GM18519 (cell line): ENCODE measurements at regions not wholly inside any gene's neighbourhood (a gene's known extent, or its start where the extent isn't known, plus 50 kb on each side); places are given as distances from the start of the nearest gene placed in this dataset.

Source experiments
- ATAC-seq: cut with Tn5 transposase; IDR thresholded peaks from one replicate; pipeline ENCODE4 v1.9.1; 2021; ENCODE audit warnings: mild to moderate bottlenecking, moderate library complexity; ENCODE audit not compliant: unreplicated experiment, low FRiP score

DNA sequence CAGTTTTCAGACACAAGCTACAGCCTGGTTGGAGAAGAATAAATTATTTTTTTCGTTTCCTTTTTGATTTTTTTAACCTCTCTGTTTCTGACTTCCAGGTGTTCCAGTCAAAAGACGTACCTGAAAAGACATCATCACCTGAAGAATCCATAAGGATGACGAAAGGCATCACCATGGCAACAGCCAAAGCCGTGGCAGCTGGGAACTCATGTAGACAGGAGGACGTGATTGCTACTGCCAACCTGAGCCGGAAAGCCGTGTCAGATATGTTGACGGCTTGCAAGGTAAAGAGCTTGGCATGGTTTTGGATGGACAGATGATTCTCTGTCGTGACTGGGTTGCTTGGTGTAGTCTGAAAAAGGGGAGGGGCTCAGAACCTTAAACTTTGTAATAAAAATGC is 237.0 kb upstream of the TPM1 start:
- no peak for ATAC-seq

DNA sequence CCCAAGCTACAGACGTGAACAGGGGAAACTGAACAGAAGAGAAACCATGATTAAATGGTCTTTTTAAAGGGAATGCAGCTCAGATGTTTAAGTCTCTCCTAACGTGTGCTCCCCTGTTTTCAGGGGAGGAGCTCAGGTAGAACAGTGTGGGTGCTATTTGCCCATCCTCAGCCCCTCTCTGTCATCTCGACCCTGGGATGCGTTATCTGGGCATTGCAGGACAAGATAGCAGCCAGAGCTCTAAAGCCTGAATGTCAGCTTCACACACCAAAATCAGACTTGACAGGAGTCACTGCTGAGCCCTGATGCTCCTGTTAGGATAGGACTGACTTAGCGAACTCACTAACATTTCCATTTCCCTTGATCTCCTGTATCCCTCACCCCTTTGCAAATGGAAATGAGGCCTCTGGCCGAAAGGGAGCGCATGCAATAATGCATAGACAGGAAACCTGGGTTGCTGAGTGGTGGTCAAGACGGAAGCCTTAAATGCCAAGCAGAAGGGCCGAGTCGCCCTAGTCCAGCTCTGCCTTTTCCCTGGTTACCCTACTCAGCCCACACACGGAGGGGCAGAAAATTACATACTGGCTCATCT is 234.9 kb upstream of the TPM1 start:
- no peak for ATAC-seq

DNA sequence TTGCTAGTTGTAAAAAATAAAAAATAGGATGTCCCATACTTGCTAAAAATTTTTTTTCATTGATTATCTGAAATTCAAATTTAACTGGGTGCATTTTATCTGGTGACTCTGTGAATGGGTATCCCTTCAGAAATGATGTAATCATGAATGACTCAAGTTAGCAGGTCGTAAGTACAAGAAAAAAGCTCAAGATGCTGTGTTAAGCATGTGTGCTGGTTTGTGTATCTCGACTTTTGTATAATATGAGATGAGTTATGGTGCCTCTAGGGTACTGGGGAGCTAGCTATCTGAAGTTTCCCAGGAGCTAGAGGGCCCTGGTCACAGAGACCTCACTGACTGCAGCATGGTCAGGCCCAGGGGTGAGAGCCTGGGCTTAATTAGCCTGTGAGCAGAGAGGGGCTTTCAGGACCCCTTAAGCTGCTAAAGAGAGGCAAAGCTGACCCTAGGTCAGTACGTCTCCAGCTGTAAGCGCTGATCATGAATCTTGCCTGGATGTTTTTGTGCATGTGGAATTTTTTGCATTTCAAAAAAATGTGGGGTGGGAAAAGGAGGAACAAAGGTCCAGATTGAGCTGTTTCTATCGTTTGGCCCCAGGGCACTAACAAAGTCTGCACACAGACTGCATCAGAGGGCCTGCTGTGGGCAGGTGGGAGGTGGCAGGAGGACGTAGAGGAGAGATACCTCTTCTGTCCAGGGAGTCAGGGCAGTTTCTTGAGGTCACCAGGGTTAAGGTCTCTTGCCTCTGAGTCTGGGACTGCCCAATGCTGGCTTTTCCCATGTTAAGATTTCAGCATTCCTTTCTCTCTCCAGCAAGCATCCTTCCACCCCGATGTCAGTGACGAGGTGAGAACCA is 233.2 kb upstream of the TPM1 start:
- ATAC-seq: no peak

DNA sequence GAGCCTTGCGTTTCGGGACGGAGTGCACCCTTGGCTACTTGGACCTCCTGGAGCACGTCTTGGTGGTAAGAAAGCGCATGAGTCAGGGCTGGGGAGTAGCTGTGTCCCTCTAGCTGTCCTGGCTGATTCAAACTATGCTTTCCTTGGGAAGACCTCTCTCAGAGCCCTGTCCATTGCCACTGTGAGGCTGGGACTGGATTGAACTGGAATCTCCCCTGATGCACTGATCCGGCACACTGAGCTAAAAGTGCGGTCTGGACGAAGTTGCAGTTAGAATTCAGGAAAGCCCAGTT is 232.6 kb upstream of the TPM1 start:
- ATAC-seq: no peak

DNA sequence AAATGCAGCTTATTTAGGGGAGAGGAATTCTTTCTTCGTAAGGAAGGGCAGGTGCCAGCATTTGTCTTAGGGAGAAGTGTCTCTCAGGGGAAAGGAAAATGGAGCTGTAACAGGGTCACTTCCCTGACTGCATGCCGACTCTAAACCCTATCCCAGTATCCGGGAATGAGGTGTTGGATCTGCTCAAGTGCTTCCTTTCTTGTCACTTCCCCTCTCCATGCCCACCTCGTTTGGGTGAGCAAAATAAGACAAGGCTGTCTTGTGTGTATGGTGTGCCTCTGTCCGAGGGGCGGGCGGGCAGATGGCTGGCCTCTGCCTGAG is 230.1 kb upstream of the TPM1 start:
- ATAC-seq: no peak

DNA sequence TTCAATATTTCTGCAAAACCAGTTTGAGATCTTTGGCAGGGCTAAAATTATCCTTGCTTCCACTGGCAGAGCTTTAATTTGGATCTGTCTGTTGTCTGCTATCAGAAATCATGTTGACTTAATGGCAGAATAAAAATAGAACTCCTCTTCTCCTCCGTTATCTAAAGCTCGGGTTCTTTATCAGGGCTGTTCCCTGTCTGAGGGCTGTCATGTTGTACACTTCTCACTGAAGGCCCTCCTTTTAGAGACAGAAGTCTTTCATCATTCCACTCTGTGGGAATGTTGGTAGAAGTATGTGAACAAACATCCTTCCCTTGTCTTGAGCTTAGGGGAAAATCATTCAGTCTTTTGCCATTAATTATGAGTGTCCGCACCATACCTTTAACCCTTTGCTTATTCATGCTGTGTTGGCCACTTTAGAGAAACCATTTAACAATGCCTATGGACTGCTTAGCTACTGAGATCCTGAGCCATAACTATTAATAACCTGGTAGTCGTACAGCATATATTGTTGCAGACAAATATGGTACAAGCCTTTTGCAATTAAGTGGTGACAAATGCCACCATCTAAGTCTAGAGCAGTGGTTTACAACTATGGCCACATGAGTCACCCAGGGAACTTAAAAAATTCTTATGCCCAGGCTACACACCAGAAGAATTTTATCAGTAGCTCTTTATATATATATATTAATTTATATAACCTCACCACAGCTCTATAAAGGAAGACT is 226.0 kb upstream of the TPM1 start:
- no peak for ATAC-seq

- no peak for ATAC-seq
Observed at GRCh38 chr15:62818691-62819090, 223.9 kb upstream of the TPM1 start.

GRCh38 chr15:62821384-62822131 is 221.0 kb upstream of the TPM1 start:
- ATAC-seq: no peak

DNA sequence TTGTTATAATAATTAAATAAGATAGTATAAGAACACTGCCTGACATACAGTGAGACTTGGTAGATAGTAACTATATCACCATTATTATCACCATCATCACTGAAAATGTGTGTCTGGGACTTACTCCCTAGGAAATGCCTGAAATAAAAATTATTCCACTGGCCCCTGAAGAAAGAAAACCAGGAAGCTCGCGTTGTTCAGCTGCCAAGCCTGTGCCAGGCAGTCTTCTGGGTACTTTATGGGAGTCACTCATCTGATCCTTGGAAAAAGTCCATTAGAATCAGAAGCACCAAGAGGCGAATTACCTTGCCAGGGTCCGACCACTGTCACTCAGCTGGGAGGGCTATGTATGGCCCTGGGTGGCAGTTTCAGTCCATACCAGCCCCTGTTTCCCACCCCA is 220.3 kb upstream of the TPM1 start:
- no peak for ATAC-seq

- ATAC-seq: no peak
Observed at GRCh38 chr15:62823561-62823960, 219.0 kb upstream of the TPM1 start.

- no peak for ATAC-seq
Observed at GRCh38 chr15:62824111-62825015, 218.2 kb upstream of the TPM1 start.

DNA sequence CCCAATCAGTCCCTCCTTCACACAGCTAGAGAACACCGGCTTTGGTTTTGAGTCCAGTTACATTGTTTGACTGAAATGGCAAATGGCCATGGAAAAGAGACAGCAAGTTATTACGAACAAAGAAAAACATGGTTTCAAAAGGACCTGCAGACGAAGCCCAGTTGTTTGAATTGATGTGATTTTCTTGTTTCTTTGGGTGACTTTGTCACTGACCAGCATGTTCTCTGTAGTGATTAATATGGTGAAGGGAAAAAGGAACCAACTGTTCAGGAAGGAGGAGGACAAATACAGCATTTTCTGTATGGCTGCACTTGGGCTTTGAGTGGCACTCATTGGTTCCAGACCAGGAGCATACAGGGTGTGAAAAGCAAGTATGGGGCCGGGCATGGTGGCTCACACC is 217.4 kb upstream of the TPM1 start:
- no peak for ATAC-seq

GRCh38 chr15:62826561-62826960 is 216.0 kb upstream of the TPM1 start:
- ATAC-seq: no peak

GRCh38 chr15:62828364-62828763 is 214.2 kb upstream of the TPM1 start:
- no peak for ATAC-seq

DNA sequence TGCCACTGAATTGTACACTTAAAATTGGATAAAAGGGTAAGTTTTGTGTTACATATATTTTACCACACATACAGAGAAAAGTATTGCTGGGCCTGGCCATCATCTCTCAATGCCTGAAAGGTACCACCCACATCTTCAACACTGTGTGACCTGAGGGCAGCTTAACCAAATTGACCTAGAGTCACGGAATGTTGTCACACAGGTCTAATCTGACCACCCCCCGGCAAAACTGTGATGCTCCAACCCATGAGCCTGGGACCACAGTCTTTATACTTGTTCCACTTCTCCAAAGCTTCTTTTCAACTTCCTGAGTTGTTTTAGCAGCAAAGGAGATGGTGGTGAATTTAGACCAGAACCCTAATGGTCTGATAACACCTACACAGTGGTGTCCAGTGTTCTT is 210.3 kb upstream of the TPM1 start:
- no peak for ATAC-seq

DNA sequence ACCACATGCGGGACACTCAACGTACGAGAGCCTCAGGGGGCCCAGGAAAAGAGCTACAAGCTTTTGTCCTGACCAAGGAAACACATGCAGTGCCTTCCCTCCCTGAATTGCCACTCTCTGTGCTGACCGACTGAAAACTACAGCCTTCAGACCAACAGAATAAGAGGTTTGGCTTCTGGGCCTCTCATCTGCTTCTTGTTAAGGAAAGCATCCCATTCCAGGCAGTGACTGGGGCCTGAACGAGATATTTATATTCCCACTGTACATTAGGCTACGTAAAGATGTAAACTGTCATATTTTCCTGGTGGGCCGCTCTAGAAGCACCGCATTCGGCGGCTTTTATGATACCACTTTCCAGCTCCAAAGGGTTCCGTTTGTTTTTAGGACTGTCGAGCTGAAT is 208.9 kb upstream of the TPM1 start:
- no peak for ATAC-seq

DNA sequence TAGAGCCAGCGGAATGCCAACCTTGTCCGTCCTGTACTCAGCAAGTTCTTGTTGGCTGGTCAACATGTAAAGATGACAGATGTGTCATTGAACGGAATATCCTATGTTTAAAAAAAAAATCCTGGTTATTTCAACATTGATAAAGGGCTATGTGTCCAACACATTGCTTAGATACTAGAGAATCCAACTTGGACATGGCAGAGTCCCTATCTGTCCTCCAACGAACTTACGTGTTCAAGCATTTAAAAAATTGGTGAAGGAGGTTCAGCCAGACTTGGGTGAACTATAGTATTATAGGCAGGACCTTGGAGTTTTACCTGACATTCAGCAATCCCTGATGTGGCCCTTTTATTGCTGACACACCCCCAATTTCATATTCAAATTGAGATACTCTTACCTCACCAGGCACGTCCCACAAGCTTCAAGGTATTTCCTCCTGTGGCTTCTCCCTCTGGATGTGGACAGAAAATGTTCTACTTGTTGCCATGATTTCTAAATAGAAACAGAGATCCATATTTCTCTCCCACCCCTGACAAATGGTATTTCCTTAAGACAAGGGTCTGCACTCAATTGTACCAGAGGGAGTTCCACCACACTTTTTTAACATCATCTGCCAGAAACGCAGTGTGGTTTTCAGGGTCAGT is 207.7 kb upstream of the TPM1 start:
- ATAC-seq: no peak

DNA sequence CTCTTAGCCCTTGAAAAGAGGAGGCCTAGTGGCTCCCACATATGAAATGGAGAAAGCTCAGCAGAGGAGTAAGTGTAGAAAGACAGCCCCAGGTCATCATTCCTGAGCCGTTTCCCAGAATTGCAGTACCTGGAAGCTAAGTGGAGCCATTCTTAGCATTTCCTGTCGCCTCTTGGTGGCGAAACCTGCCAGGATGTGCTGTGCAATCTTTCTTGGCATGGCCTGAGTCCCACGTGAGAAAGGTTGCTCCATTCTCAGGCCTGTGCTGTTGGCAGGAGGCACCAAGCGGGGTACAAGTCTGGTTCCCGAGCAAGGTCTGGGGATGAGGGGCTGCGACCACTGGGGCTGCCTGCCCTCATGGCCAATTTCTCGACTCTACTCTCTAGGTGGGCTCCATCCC is 207.2 kb upstream of the TPM1 start:
- no peak for ATAC-seq

DNA sequence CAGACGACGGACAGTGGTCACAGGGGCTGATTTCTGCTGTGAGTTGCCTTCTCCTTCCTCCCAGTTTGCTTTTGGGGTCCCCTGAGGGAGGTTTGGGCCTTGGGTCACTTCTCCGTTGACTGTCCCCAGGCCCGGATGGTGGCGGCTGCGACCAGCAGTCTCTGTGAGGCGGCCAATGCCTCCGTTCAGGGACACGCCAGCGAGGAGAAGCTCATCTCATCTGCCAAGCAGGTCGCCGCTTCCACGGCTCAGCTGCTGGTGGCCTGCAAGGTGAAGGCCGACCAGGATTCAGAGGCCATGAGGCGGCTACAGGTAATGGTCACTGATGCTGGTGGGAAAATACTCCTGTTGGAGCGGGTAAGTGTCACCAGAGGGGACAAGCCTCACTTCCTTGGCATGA is 206.8 kb upstream of the TPM1 start:
- ATAC-seq: no peak
